ENCODE measurements at regions not wholly inside any gene's neighbourhood (a gene's known extent, or its start where the extent isn't known, plus 50 kb on each side); places are given as distances from the start of the nearest gene placed in this dataset.

DNA sequence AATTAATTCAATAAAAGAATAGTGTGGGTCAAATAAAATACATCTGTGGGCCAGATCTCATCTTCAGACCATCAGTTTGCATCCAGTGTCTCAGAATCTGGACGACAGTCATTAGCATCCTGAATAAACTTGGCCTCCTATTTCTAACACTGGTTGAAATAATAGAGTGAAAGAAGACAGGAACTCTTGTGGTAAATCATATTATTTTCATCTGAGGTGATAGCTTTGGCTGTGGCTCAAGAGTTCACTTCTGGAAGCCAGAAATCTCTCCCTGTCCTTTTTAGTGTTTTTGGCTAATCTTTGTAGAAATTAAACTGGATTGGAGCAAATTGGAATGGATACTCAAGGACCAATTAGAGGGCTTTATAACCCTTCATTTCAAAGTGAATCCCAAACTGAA, 63.4 kb upstream of the HMHB1 start:
- Histone ChIP-seq H3K79me2 (ENCODE audit: insufficient read depth, low read length) (no peaks in the 10 kb centered on the region), H2BK120ac (ENCODE audit: low read depth, low read length, poor library complexity, severe bottlenecking) (no peak overlapping the region), H4K91ac (ENCODE audit: insufficient read length, low read depth, low read length) (no peak overlapping the region), H3K23ac (ENCODE audit: insufficient read length, low read depth, low read length) (no peak overlapping the region), H3T11ph (ENCODE audit: low read length) (no peak overlapping the region), H3K4ac (ENCODE audit: low read depth, low read length) (no peak overlapping the region), H2AFZ (ENCODE audit: low read length) (no peak overlapping the region), H4K8ac (replicated peaks; ENCODE audit: insufficient read length, low read depth, low read length) (no peak overlapping the region), H3K56ac (ENCODE audit: insufficient read length, low read depth, low read length) (no peak overlapping the region), H3K14ac (ENCODE audit: insufficient read depth, low read length) (no peak overlapping the region), H3K23me2 (ENCODE audit: insufficient read length, low read depth, low read length, poor library complexity, severe bottlenecking) (no peaks in the 10 kb centered on the region), H2AK5ac (ENCODE audit: insufficient read length, low read length) (no peak overlapping the region), H3K9ac (ENCODE audit: extremely low read depth, insufficient read length, low read length) (no peak overlapping the region), H2BK12ac (ENCODE audit: insufficient read length, low read depth, low read length) (no peak overlapping the region), H3K9me3 (ENCODE audit: control insufficient read depth, low read depth, low read length) (no peaks in the 10 kb centered on the region), H3K79me1 (ENCODE audit: insufficient read depth, low read depth, low read length, poor library complexity, severe bottlenecking) (no peaks in the 10 kb centered on the region), H4K5ac (ENCODE audit: insufficient read length, low read depth, low read length) (no peak overlapping the region), H2BK15ac (ENCODE audit: low read depth, low read length) (no peak overlapping the region), H3K4me1 (ENCODE audit: insufficient read depth, low read length) (0 out of 2 replicates have a peak, but pooled peaks cover 3% of the 10 kb centered on the region), H3K4me2 (ENCODE audit: insufficient read depth, insufficient read length, low read length) (no peak overlapping the region), H2BK5ac (ENCODE audit: insufficient read length, low read length) (no peak overlapping the region), H3K18ac (ENCODE audit: insufficient read length, low read depth, low read length) (no peak overlapping the region), H2BK20ac (ENCODE audit: low read depth, low read length, poor library complexity, severe bottlenecking) (no peak overlapping the region), H3K27me3 (ENCODE audit: insufficient read depth, low read length) (no peaks in the 10 kb centered on the region), H3K27ac (ENCODE audit: insufficient read length, low read depth, low read length) (no peak overlapping the region), H4K20me1 (ENCODE audit: control insufficient read depth, insufficient read depth, insufficient read length) (no peaks in the 10 kb centered on the region)
- no peak overlapping the region for H3K27ac Mint-ChIP-seq
- no peak overlapping the region for H3K4me3 Mint-ChIP-seq
- no peak for DNase-seq
- TF ChIP-seq, protein P1, sequence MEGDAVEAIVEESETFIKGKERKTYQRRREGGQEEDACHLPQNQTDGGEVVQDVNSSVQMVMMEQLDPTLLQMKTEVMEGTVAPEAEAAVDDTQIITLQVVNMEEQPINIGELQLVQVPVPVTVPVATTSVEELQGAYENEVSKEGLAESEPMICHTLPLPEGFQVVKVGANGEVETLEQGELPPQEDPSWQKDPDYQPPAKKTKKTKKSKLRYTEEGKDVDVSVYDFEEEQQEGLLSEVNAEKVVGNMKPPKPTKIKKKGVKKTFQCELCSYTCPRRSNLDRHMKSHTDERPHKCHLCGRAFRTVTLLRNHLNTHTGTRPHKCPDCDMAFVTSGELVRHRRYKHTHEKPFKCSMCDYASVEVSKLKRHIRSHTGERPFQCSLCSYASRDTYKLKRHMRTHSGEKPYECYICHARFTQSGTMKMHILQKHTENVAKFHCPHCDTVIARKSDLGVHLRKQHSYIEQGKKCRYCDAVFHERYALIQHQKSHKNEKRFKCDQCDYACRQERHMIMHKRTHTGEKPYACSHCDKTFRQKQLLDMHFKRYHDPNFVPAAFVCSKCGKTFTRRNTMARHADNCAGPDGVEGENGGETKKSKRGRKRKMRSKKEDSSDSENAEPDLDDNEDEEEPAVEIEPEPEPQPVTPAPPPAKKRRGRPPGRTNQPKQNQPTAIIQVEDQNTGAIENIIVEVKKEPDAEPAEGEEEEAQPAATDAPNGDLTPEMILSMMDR (conservative IDR thresholded peaks at IDR 0.05): no peak
- no CpG with 5 or more reads among the region's 1 CpG for WGBS (ENCODE audit: extremely low coverage, insufficient read length, low lambda C conversion rate)
- no peaks in the 10 kb centered on the region for H3K9me3 Mint-ChIP-seq
- H3K27me3 Mint-ChIP-seq (ENCODE audit: low read depth): no peaks in the 10 kb centered on the region
- no peaks in the 10 kb centered on the region for H3K36me3 Mint-ChIP-seq (ENCODE audit: insufficient read depth in 1 of 3, low read depth in 3 of 3)
- peaks cover 8 to 9% of the 10 kb centered on the region in 2 experiments for H3K4me1 Mint-ChIP-seq

Data from H9 (cell line).